HG03196 (cell line): ENCODE measurements at regions not wholly inside any gene's neighbourhood (a gene's known extent, or its start where the extent isn't known, plus 50 kb on each side); places are given as distances from the start of the nearest gene placed in this dataset.

Source experiments
- ATAC-seq: cut with Tn5 transposase; IDR thresholded peaks from one replicate; pipeline ENCODE4 v1.9.1; 2021; ENCODE audit not compliant: unreplicated experiment

GRCh38 chr4:80124246-80125211 is 51.5 kb upstream of the ANTXR2 start:
- ATAC-seq, result no peak
